Erythroblast (primary cell): ENCODE measurements at regions not wholly inside any gene's neighbourhood (a gene's known extent, or its start where the extent isn't known, plus 50 kb on each side); places are given as distances from the start of the nearest gene placed in this dataset.
"Not testable (repeated sequence)": the region's sequence is repeated elsewhere in the genome, so short reads cannot be mapped to it uniquely, and the experiment has no call there.

Experiments
- GATA1 ChIP-seq: IDR thresholded peaks from 2 replicates; pipeline ENCODE4 v1.6.1; 2011; ENCODE audit warnings: low read depth, mild to moderate bottlenecking, control low read depth, low read length, moderate library complexity
- POLR2A ChIP-seq: IDR thresholded peaks from 2 replicates; pipeline ENCODE4 v1.6.1; 2011; ENCODE audit warnings: mild to moderate bottlenecking, low read length

GRCh38 chr16:16489466-16489865 is 110.5 kb downstream of the NPIPA7 start:
- TF ChIP-seq POLR2A, GATA1: not testable (repeated sequence)
